KMS-11 (cell line): ENCODE measurements at regions not wholly inside any gene's neighbourhood (a gene's known extent, or its start where the extent isn't known, plus 50 kb on each side); places are given as distances from the start of the nearest gene placed in this dataset.
"Not testable (repeated sequence)": the region's sequence is repeated elsewhere in the genome, so short reads cannot be mapped to it uniquely, and the experiment has no call there.

ENCODE experiments used
- H2AFZ ChIP-seq: fragments of 200-600 bp; sonication (generic); 2 replicates; pipeline ENCODE4 v1.6.1; 2016; ENCODE audit warnings: antibody characterized with exemption, mixed run types, low read depth
- H3K27ac ChIP-seq: fragments of 200-600 bp; sonication (generic); 2 replicates; pipeline ENCODE4 v1.6.1; 2016; ENCODE audit warnings: mild to moderate bottlenecking, mixed run types
- H3K27me3 ChIP-seq: fragments of 200-600 bp; sonication (generic); 2 replicates; pipeline ENCODE4 v1.6.1; 2017; ENCODE audit warnings: mild to moderate bottlenecking, low read depth, mixed run types, moderate library complexity; ENCODE audit not compliant: insufficient read depth
- H3K36me3 ChIP-seq: fragments of 200-600 bp; sonication (generic); 2 replicates; pipeline ENCODE4 v1.6.1; 2017; ENCODE audit warnings: mild to moderate bottlenecking, mixed run types; ENCODE audit not compliant: insufficient read depth
- H3K4me1 ChIP-seq: fragments of 200-600 bp; sonication (generic); 2 replicates; pipeline ENCODE4 v1.6.1; 2016; ENCODE audit warnings: mild to moderate bottlenecking, low read depth, mixed run types; ENCODE audit not compliant: poor library complexity, severe bottlenecking
- H3K4me2 ChIP-seq: fragments of 200-600 bp; sonication (generic); 2 replicates; pipeline ENCODE4 v1.7.0; 2016; ENCODE audit warnings: mild to moderate bottlenecking, mixed run types
- H3K4me3 ChIP-seq: fragments of 200-600 bp; sonication (generic); IDR thresholded peaks from 2 replicates; pipeline ENCODE4 v1.6.1; 2017; ENCODE audit warnings: low read depth, low read length, mixed read lengths; ENCODE audit not compliant: insufficient read depth
- H3K79me2 ChIP-seq: fragments of 200-600 bp; sonication (generic); 2 replicates; pipeline ENCODE4 v1.6.1; 2016; ENCODE audit warnings: low read depth, mixed run types; ENCODE audit not compliant: insufficient read depth
- H3K9ac ChIP-seq: fragments of 200-600 bp; sonication (generic); 2 replicates; pipeline ENCODE4 v1.6.1; 2016; ENCODE audit warnings: mild to moderate bottlenecking, mixed run types
- H4K20me1 ChIP-seq: fragments of 200-600 bp; sonication (generic); 2 replicates; pipeline ENCODE4 v1.6.1; 2016; ENCODE audit warnings: mild to moderate bottlenecking, mixed run types; ENCODE audit not compliant: insufficient read depth
- CTCF ChIP-seq: fragments of 200-600 bp; sonication (generic); conservative IDR thresholded peaks from 2 replicates; pipeline ENCODE4 v1.6.1; 2017; ENCODE audit warnings: low read depth, mild to moderate bottlenecking, antibody characterized with exemption, low read length, moderate library complexity, mixed read lengths

DNA sequence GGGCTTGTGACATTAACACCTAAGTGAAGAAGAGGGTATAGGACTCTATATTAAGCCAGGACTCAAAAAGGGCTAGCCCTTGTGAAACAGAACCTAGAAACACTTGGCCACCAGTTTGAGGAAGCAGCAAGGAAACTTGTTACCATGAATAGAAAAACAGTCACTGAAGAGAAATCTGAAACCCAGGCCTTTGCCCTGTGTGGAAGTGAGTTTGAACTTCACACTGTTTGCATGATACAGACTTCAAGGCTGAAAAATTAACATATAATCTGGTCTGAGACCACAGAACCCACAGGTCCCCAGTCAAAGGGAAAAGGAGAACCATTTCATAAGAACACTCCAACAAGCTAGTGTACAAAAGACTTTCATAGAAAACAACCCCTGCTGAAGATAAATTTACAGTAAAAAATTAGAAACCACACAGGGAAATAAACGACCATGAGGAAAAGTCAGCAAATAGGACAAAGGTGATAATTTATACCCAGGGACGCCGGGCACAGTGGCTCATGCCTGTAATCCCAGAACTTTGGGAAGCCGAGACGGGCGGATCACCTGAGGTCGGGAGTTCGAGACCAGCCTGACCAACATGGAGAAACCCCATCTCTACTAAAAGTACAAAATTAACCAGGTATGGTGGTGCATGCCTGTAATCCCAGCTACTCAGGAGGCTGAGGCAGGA is 76.1 kb downstream of the SKIDA1 start:
- no peak for TF ChIP-seq CTCF
- no peak overlapping the region for H3K4me2 ChIP-seq
- no peaks in the 10 kb centered on the region for H3K79me2 ChIP-seq
- no peaks in the 10 kb centered on the region for H4K20me1 ChIP-seq
- H3K27ac ChIP-seq, result no peak overlapping the region
- H3K27me3 ChIP-seq, result no peaks in the 10 kb centered on the region
- no peak overlapping the region for H3K9ac ChIP-seq
- no peak overlapping the region for H2AFZ ChIP-seq
- H3K36me3 ChIP-seq, result no peaks in the 10 kb centered on the region
- H3K4me1 ChIP-seq, result no peaks in the 10 kb centered on the region
- H3K4me3 ChIP-seq, result no peak overlapping the region

DNA sequence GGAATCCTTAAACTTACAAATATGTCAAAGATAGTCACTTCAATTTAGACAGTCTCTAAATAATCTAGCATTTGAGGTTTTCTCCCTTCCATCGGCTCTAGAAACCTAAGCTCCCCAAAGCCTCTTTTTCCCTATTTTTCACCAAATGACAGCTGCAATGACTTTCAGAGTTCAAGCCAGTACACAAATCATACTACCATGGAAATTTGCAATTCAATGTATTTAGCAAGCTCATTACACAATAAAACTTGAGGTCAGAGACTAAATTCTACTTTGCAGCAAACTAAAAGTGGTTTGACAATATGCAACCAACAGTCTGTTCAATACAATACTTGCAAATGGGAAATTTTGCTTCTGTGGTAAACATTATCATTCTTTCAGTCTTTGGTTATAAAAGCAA is 80.3 kb downstream of the SKIDA1 start:
- H2AFZ ChIP-seq, result no peak overlapping the region
- H3K4me2 ChIP-seq, result no peak overlapping the region
- H3K9ac ChIP-seq, result no peak overlapping the region
- no peak for TF ChIP-seq CTCF
- H3K27me3 ChIP-seq, result no peaks in the 10 kb centered on the region
- H3K79me2 ChIP-seq, result no peaks in the 10 kb centered on the region
- no peak overlapping the region for H3K27ac ChIP-seq
- H3K4me3 ChIP-seq, result no peak overlapping the region
- no peaks in the 10 kb centered on the region for H3K36me3 ChIP-seq
- H4K20me1 ChIP-seq, result no peaks in the 10 kb centered on the region
- H3K4me1 ChIP-seq, result no peaks in the 10 kb centered on the region

GRCh38 chr10:21441625-21442024 is 83.9 kb downstream of the SKIDA1 start:
- Histone ChIP-seq H3K27ac (no peak overlapping the region), H2AFZ (no peak overlapping the region), H3K79me2 (no peaks in the 10 kb centered on the region), H3K4me2 (no peak overlapping the region), H3K4me1 (no peaks in the 10 kb centered on the region), H4K20me1 (no peaks in the 10 kb centered on the region), H3K27me3 (no peaks in the 10 kb centered on the region), H3K36me3 (no peaks in the 10 kb centered on the region), H3K4me3 (no peak overlapping the region), H3K9ac (no peak overlapping the region)
- no peak for TF ChIP-seq CTCF

DNA sequence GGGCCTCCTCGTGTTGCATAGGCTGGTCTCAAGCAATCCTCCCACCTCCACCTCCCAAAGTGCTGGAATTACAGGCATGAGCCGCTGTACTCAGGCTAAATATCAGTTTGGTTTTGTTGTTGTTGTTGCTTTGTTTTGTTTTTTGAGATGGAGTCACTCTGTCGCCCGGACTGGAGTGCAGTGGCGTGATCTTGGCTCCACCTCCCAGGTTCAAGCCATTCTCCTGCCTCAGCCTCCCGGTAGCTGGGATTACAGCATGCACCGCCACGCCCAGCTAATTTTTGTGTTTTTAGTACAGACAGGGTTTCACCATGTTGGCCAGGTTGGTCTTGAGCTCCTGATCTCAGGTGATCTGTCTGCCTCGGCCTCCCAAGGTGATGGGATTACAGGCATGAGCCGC is 86.6 kb downstream of the SKIDA1 start:
- not testable (repeated sequence) for H2AFZ ChIP-seq, H3K27ac ChIP-seq

DNA sequence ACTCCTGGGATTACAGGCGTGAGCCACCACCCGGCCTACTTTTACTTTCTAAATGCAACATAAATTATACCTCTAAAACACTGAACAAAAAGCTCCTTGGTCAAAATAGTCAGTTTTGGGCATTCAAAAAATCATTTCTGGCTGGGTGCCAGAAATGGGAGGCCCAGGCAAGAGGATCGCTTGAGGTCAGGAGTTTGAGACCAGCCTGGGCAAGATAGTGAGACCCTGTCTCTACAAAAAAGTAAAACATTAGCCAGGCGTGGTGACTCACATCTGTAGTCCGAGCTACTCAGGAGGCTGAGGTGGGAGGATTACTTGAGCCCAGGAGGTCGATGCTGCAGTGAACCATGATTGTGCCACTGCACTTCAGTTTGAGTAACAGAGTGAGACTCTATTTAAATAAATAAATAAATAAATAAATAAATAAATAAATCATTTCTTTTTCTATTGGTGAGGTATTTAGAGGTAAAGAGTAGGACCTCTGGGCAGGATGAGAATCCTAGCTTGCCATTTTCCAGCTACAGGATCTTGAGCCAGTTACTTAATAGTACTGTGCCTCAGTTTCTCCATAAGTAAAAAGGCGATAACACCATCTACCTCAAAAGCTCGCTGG is 87.6 kb downstream of the SKIDA1 start:
- no peak overlapping the region for H2AFZ ChIP-seq
- H3K36me3 ChIP-seq, result no peaks in the 10 kb centered on the region
- no peak overlapping the region for H3K9ac ChIP-seq
- H3K4me3 ChIP-seq, result no peak overlapping the region
- no peak for TF ChIP-seq CTCF
- H3K4me1 ChIP-seq, result no peaks in the 10 kb centered on the region
- H3K79me2 ChIP-seq, result no peaks in the 10 kb centered on the region
- H3K27ac ChIP-seq, result no peak overlapping the region
- H4K20me1 ChIP-seq, result no peaks in the 10 kb centered on the region
- H3K27me3 ChIP-seq, result no peaks in the 10 kb centered on the region
- H3K4me2 ChIP-seq, result no peak overlapping the region

More for the DNA sequence above, 86.6 kb downstream of the SKIDA1 start:
- not testable (repeated sequence) for H3K36me3 ChIP-seq, H3K27me3 ChIP-seq, H3K4me3 ChIP-seq, H3K4me1 ChIP-seq, H4K20me1 ChIP-seq, H3K4me2 ChIP-seq, H3K79me2 ChIP-seq, H3K9ac ChIP-seq
